ENCODE measurements at regions not wholly inside any gene's neighbourhood (a gene's known extent, or its start where the extent isn't known, plus 50 kb on each side); places are given as distances from the start of the nearest gene placed in this dataset.
A peak's percentile ranks its signal among the peaks of the same experiment; 100 is the strongest.

DNA sequence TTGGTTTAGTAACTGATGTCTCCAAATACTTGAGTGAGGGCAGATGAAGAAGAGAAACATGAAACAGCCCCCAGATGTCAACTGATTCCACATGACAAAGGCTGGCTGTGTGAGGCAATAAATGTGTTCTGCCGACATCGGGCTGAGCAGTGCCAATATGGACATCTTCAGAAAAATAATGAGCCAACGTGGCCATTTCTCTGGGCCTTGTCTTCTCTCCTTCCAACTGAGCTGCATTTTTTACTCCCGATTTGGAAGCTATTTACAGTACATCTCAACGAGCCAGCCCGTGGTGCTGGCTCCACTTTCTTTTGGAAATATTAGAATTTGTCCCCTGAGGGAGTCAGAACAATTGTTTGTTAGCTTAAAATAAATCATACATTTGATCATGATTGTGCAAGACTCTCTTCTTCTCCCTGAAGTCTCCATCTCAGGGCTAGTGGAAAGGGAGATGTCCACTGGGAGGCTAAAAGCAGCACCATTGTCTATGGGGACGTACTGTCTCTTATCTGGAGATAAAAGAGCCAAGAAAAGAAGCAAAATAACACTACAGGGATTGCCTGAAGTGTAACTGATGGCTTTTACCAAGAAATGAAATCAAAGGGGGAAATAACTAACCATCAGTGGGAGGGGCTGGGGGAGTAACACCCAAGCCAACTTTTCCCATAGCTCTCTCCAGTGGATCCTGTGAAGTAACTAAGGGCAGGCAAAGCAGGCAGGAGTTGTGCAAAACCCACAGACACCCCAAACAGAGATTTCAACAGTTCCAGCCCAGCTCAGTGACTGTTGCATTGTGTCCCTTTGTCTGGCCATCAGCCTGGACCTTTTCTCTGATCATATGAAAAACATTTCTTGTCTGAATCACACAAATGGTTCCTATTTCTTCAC is 114.8 kb downstream of the RDH14 start:
- TF ChIP-seq, protein P1, sequence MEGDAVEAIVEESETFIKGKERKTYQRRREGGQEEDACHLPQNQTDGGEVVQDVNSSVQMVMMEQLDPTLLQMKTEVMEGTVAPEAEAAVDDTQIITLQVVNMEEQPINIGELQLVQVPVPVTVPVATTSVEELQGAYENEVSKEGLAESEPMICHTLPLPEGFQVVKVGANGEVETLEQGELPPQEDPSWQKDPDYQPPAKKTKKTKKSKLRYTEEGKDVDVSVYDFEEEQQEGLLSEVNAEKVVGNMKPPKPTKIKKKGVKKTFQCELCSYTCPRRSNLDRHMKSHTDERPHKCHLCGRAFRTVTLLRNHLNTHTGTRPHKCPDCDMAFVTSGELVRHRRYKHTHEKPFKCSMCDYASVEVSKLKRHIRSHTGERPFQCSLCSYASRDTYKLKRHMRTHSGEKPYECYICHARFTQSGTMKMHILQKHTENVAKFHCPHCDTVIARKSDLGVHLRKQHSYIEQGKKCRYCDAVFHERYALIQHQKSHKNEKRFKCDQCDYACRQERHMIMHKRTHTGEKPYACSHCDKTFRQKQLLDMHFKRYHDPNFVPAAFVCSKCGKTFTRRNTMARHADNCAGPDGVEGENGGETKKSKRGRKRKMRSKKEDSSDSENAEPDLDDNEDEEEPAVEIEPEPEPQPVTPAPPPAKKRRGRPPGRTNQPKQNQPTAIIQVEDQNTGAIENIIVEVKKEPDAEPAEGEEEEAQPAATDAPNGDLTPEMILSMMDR (conservative IDR thresholded peaks at IDR 0.05; ENCODE audit: low read depth, low read length), result no peak
- no peak for DNase-seq (ENCODE audit: low read depth)
- H3K4me3 ChIP-seq (ENCODE audit: low read depth, low read length), result no peak overlapping the region

DNA sequence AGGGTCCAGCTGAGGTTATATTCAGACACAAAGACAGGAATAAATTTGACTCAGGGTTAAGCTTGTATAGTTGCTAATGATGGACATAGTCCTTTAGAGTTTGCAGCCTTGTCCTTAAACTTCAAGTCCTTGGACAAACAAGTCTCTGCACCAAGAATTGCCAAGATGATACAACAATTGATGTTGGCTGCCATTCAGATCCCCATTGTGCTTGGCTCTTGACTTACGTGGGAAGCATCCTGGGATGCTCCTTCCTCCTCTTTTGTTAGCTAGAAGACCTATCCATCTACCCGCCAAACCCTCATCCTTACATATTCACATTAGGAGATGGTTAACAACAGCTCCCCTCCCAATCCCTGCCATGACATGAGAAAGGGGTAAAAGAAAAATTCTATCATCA is 115.6 kb downstream of the RDH14 start:
- H3K4me3 ChIP-seq (ENCODE audit: low read depth, low read length), result no peak overlapping the region
- TF ChIP-seq, protein P1 (conservative IDR thresholded peaks at IDR 0.05; ENCODE audit: low read depth, low read length), result no peak
- no peak for DNase-seq (ENCODE audit: low read depth)

DNA sequence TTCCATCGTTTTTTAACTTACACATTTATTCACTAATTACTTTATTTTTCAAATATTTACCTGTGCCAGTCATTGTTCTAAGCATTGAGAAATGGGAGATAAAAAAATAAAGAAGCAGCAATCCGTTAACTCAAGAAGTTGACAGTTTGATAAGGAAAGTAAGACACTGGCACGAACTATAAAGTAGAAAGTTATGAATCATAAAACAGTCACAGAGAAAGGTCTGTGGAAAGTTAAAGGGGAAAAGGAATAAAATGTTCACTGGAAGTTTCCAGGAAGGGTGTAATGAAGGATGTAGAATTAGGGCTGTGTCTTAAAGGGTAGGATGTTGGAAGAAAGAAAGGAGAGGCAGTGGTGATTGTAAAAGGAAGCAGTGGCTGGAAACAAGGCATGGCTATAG is 118.9 kb downstream of the RDH14 start:
- TF ChIP-seq, protein P1 (conservative IDR thresholded peaks at IDR 0.05; ENCODE audit: low read depth, low read length), result no peak
- no peak for DNase-seq (ENCODE audit: low read depth)
- no peak overlapping the region for H3K4me3 ChIP-seq (ENCODE audit: low read depth, low read length)

DNA sequence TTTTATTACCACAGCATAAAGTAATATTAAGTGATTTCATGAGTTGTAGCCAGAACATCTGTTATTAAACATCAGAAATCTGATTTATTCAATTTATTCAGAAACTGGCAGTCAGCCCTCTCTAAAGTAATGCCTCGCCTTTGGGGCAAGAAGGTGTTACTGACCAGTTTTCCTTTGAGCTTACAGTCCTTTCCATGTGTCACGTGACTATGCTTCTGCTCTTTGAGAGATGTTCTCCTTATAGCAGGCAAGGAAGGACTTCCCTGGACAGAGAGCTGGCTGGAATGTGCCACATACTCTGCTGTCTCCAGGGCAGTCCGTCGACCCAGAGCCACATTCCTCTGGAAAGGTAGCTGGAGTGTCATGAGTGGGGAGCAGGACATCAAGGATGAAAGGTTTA is 119.7 kb downstream of the RDH14 start:
- DNase-seq (ENCODE audit: low read depth), result no peak
- TF ChIP-seq, protein P1 (conservative IDR thresholded peaks at IDR 0.05; ENCODE audit: low read depth, low read length), result no peak
- no peak overlapping the region for H3K4me3 ChIP-seq (ENCODE audit: low read depth, low read length)

DNA sequence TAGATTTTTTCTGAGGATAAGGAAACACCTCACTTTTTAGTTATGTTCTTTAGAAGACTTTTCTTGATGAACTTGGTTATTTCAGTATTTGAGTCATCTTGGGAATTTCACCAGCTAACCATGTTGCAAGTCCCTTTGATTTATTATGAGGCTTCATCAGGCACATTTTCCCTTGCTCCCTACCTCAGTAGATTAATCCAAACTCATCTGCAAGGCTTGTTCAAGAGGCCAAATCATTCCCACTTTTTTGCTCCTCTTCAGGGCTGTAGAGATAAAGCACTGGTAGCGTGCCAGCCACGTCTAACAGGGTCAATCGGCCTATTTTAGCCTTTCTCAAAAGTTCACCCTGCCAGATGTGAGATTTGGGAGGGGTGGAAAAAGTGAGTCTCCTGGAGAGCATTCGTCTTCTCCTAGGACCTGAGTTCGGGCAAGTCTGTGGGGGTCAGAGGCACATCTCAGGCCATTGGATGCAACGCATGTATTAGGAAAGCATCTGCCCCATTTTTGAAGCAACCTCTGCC is 120.3 kb downstream of the RDH14 start:
- TF ChIP-seq, protein P1 (conservative IDR thresholded peaks at IDR 0.05; ENCODE audit: low read depth, low read length), result no peak
- no peak overlapping the region for H3K4me3 ChIP-seq (ENCODE audit: low read depth, low read length)
- peak; percentile 53 for DNase-seq (ENCODE audit: low read depth)

DNA sequence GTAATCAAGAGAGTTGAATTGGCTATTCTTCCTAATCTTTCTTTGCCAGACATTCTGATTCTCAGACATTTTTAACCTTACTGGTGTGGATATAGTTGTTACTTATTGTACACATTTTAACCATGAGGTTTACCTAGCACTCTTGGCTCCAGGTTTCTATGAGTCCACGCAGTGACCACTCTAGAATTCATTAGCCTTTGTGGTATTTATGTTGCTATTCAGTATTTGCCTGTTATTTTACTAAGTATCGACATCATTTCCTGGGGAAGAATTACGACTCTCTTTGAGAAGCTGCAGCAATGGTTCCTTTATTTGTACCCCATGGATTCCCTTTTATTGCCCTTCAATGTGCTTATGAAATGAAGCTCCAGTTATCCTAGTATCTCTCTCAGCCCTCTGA is 120.7 kb downstream of the RDH14 start:
- TF ChIP-seq, protein P1 (conservative IDR thresholded peaks at IDR 0.05; ENCODE audit: low read depth, low read length), result no peak
- no peak for DNase-seq (ENCODE audit: low read depth)
- H3K4me3 ChIP-seq (ENCODE audit: low read depth, low read length), result no peak overlapping the region

DNA sequence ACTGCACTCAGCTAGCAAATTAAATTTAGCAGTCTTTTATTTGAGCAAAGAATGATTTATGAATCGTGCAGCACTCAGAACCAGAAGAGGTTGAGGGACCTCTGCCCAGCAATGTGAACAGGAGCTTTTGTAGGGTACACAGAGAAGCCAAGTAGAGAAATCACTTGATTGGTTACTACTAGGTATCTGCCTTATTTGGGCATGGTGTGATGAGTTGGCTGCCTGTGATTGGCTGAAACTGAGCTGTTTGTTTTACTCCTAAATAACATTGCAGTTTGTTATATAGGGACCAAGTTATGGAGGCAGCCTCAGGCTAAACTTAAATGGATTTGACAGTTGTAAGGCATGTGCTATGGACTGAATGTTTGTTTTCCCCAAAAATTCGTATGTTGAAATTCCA is 122.5 kb downstream of the RDH14 start:
- TF ChIP-seq, protein P1 (conservative IDR thresholded peaks at IDR 0.05; ENCODE audit: low read depth, low read length), result no peak
- DNase-seq (ENCODE audit: low read depth), result no peak
- no peak overlapping the region for H3K4me3 ChIP-seq (ENCODE audit: low read depth, low read length)

All from choroid plexus epithelial cell (primary cell).